A549 (cell line): ENCODE measurements at regions not wholly inside any gene's neighbourhood (a gene's known extent, or its start where the extent isn't known, plus 50 kb on each side); places are given as distances from the start of the nearest gene placed in this dataset.

Experiments
- ATAC-seq, 2 experiments: fragments of 200-7000 bp in 1 of 2; fragments of >200 bp in 1 of 2; cut with Nextera tagmentation in 1 of 2; cut with Tn5 transposase in 1 of 2; 3 replicates each; pipeline versions ENCODE4 v1.8.0 to v1.9.1; 2018 to 2020; ENCODE audit warnings: mild to moderate bottlenecking in 1 of 2, moderate library complexity in 1 of 2
- CTCF ChIA-PET: fragments of 300-600 bp; sonication (Branson Sonifier 250); formaldehyde crosslinking; extraction: SDS; loops from one replicate; lab custom pipeline; 2021; ENCODE audit warnings: antibody characterized with exemption, inconsistent platforms; lab: Yijun Ruan, JAX
- POLR2A ChIA-PET: fragments of 350-600 bp; formaldehyde crosslinking; extraction: SDS; loops from one replicate; lab custom pipeline; 2021; ENCODE audit warnings: antibody characterized with exemption, inconsistent platforms; lab: Yijun Ruan, JAX
- DNase-seq, 2 experiments: peaks; one replicate each; pipeline versions ENCODE4 v3.0.0 to v3.0.0-alpha.2; 2011 to 2016; ENCODE audit warnings: low read depth in 1 of 2, low spot score in 1 of 2
- FAIRE-seq: peaks from 2 replicates; lab custom pipeline; 2011; peaks lifted over from hg19 to GRCh38; lab: Jason Lieb, UNC
- H3K27ac ChIP-seq, 2 experiments: fragments of >200 bp; sonication (Bioruptor Twin); formaldehyde crosslinking; 3 replicates each; pipeline ENCODE4 v1.5.1; 2016 to 2017
- H3K4me1 ChIP-seq: fragments of >200 bp; sonication (Bioruptor Twin); formaldehyde crosslinking; 3 replicates; pipeline ENCODE4 v1.6.1; 2016
- H3K4me2 ChIP-seq: fragments of >200 bp; sonication (Bioruptor Twin); formaldehyde crosslinking; 3 replicates; pipeline ENCODE4 v1.6.1; 2016
- H3K4me3 ChIP-seq: fragments of >200 bp; sonication (Bioruptor Twin); formaldehyde crosslinking; 3 replicates; pipeline ENCODE4 v1.5.1; 2016
- H3K9me3 ChIP-seq: fragments of >200 bp; sonication (Bioruptor Twin); formaldehyde crosslinking; 3 replicates; pipeline ENCODE4 v1.6.1; 2016
- CBX2 ChIP-seq: fragments of 200-600 bp; sonication (generic); IDR thresholded peaks from 2 replicates; pipeline ENCODE4 v1.6.1; 2016; ENCODE audit warnings: low read depth, mild to moderate bottlenecking, borderline replicate concordance
- CBX8 ChIP-seq: fragments of 200-600 bp; sonication (generic); IDR thresholded peaks from 2 replicates; pipeline ENCODE4 v1.6.1; 2016
- EP300 ChIP-seq, 2 experiments: fragments of >200 bp; sonication (Bioruptor Twin); formaldehyde crosslinking; IDR thresholded peaks; 2 replicates in 1 of 2; 3 replicates in 1 of 2; pipeline ENCODE4 v1.6.1; 2016 to 2017
- FOXS1 ChIP-seq: fragments of 250-450 bp; sonication (Bioruptor Pico); IDR thresholded peaks from 2 replicates; pipeline ENCODE4 v1.5.0; 2020; ENCODE audit warnings: mild to moderate bottlenecking, moderate library complexity
- HDAC2 ChIP-seq: fragments of 200-600 bp; sonication (generic); IDR thresholded peaks from 2 replicates; pipeline ENCODE4 v1.6.1; 2016
- HEYL ChIP-seq: fragments of 250-450 bp; sonication (Bioruptor Pico); IDR thresholded peaks from 2 replicates; pipeline ENCODE4 v1.8.0; 2021; ENCODE audit warnings: mild to moderate bottlenecking, moderate library complexity
- JUN ChIP-seq, 2 experiments: fragments of >200 bp; sonication (Bioruptor Twin); formaldehyde crosslinking; IDR thresholded peaks; 2 replicates in 1 of 2; 3 replicates in 1 of 2; pipeline ENCODE4 v1.6.1; 2016 to 2017
- JUNB ChIP-seq: fragments of >200 bp; sonication (Bioruptor Twin); formaldehyde crosslinking; IDR thresholded peaks from 2 replicates; pipeline ENCODE4 v1.6.1; 2016
- KDM5A ChIP-seq: fragments of 200-600 bp; sonication (generic); IDR thresholded peaks from 2 replicates; pipeline ENCODE4 v1.6.1; 2016; ENCODE audit warnings: antibody characterized with exemption, mild to moderate bottlenecking
- MAZ ChIP-seq: fragments of 150-350 bp; IDR thresholded peaks from 2 replicates; pipeline ENCODE4 v1.6.1; 2014; ENCODE audit warnings: antibody characterized with exemption, low read depth, low read length, borderline replicate concordance
- NPAS2 ChIP-seq: fragments of 250-450 bp; sonication (Bioruptor Pico); IDR thresholded peaks from 2 replicates; pipeline ENCODE4 v1.8.0; 2022; ENCODE audit warnings: mild to moderate bottlenecking, moderate library complexity, borderline replicate concordance
- POLR2A ChIP-seq: IDR thresholded peaks from 2 replicates; pipeline ENCODE4 v1.6.1; 2012; ENCODE audit warnings: mild to moderate bottlenecking, low read length
- POLR2AphosphoS2 ChIP-seq: conservative IDR thresholded peaks from 2 replicates; pipeline ENCODE4 v1.6.1; 2012; ENCODE audit warnings: low read length, improper control_type of control experiment, inconsistent platforms
- RFX5 ChIP-seq: fragments of 450-650 bp; IDR thresholded peaks from 2 replicates; pipeline ENCODE4 v1.7.1; 2014; ENCODE audit warnings: antibody characterized with exemption, mild to moderate bottlenecking, moderate library complexity
- SMC3 ChIP-seq: fragments of >200 bp; sonication (Bioruptor Twin); formaldehyde crosslinking; IDR thresholded peaks from 3 replicates; pipeline ENCODE4 v1.6.1; 2018; ENCODE audit warnings: inconsistent platforms
- TFCP2L1 ChIP-seq: fragments of 250-450 bp; sonication (Bioruptor Pico); IDR thresholded peaks from 2 replicates; pipeline ENCODE4 v1.5.0; 2021; ENCODE audit warnings: mild to moderate bottlenecking
- WGBS: methylation state at CpG from one replicate; pipeline ENCODE4 v1.1.6; 2017; ENCODE audit errors: missing lambda C conversion rate; 5-methylcytosine and 5-hydroxymethylcytosine counted together
- TF ChIP-seq, protein P1 (sequence below): fragments of >200 bp; sonication (Bioruptor Twin); formaldehyde crosslinking; IDR thresholded peaks from 3 replicates; pipeline ENCODE4 v1.5.1; 2016
- TF ChIP-seq, protein P2 (sequence below): IDR thresholded peaks from 2 replicates; pipeline ENCODE4 v1.6.1; 2012
- TF ChIP-seq, protein P3 (sequence below): fragments of 250-450 bp; sonication (Bioruptor Pico); IDR thresholded peaks from 2 replicates; pipeline ENCODE4 v1.5.0; 2020; ENCODE audit warnings: low read depth, mild to moderate bottlenecking, moderate library complexity

DNA sequence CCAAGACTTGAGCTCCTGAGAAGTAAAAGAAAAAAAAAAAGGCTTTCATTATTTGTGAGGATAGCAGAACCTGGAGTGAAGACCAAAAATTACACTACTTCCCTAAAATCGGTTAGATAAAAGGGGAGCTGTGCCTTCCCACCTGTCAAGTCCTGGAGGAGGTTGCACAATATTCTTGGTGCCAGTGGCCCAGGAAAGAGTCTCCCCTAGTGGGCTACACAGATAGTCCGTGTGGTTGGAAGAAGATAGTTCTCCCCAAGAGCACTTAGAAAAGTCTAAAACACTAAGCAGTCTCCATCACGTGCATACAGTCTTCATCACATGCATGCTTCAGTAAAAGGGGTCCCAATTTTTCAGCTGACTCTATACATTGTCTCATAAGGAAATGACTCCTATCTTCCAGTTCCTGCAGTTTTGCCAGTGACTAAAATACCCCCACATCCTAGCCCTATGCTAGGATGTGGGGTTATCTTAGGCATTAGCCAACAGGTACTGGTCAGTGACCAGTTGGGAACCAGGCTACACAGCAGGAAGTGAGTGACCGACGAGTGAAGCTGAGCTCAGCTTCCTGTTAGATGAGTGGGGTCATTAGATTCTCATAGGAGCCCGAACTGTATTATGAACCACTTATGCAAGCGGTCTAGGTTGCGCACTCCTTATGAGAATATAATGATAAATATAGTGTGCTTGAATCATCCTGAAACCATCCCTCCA is 199.5 kb upstream of the FAM83B start:
- Histone ChIP-seq H3K9me3 (no peaks in the 10 kb centered on the region), H3K27ac (no peak overlapping the region), H3K4me2 (no peak overlapping the region), H3K4me1 (no peaks in the 10 kb centered on the region), H3K4me3 (no peak overlapping the region)
- no peak for TF ChIP-seq TFCP2L1
- no peak for TF ChIP-seq SMC3
- TF ChIP-seq EP300 (IDR thresholded peaks at IDR 0.05) = no peak
- TF ChIP-seq, protein P1, sequence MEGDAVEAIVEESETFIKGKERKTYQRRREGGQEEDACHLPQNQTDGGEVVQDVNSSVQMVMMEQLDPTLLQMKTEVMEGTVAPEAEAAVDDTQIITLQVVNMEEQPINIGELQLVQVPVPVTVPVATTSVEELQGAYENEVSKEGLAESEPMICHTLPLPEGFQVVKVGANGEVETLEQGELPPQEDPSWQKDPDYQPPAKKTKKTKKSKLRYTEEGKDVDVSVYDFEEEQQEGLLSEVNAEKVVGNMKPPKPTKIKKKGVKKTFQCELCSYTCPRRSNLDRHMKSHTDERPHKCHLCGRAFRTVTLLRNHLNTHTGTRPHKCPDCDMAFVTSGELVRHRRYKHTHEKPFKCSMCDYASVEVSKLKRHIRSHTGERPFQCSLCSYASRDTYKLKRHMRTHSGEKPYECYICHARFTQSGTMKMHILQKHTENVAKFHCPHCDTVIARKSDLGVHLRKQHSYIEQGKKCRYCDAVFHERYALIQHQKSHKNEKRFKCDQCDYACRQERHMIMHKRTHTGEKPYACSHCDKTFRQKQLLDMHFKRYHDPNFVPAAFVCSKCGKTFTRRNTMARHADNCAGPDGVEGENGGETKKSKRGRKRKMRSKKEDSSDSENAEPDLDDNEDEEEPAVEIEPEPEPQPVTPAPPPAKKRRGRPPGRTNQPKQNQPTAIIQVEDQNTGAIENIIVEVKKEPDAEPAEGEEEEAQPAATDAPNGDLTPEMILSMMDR = no peak
- TF ChIP-seq HDAC2 = no peak
- no peak for TF ChIP-seq POLR2AphosphoS2
- TF ChIP-seq, protein P2, sequence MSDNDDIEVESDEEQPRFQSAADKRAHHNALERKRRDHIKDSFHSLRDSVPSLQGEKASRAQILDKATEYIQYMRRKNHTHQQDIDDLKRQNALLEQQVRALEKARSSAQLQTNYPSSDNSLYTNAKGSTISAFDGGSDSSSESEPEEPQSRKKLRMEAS = no peak
- DNase-seq (no peak), ATAC-seq (no peak), FAIRE-seq (no peak)
- POLR2A ChIA-PET = interaction anchor here (0.6 kb wide), 1 partner anchor 126 kb away, joined by 4 read pairs; no protein-coding TSS in a partner anchor
- CTCF ChIA-PET = interaction anchor here (0.6 kb wide), 1 partner anchor 12 kb away, joined by 4 read pairs; no protein-coding TSS in a partner anchor
- WGBS = 44% methylated on average over 8 of the region's 8 CpGs

DNA sequence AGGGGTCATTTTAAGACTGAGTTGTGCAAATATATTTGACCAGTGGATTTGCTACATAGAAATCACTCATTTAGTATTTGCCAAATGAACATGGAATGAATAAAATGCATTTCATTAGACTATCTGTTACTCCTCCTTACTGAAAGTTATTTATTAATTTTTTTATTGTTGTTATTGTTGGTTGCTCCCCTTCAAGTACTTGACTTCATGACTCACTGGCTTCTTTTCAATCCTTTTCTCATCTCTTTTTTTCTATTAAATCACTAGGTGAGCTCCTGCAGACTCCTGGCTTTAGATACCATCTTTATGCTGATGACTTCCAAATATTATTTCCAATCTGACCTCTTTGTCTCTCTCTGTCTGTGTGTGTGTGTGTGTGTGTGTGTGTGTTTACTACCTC is 192.2 kb upstream of the FAM83B start:
- no peak overlapping the region for H3K27ac ChIP-seq
- DNase-seq = no peak
- H3K9me3 ChIP-seq = no peaks in the 10 kb centered on the region
- H3K4me1 ChIP-seq = no peaks in the 10 kb centered on the region
- ATAC-seq = no peak
- TF ChIP-seq RFX5 = no peak
- TF ChIP-seq POLR2A = no peak
- no peak overlapping the region for H3K4me3 ChIP-seq
- H3K4me2 ChIP-seq = no peak overlapping the region
- no peak for FAIRE-seq
- ChIA-PET CTCF (no interaction called here), POLR2A (interaction anchor here (0.6 kb wide), 1 partner anchor 132 kb away, joined by 3 read pairs; no protein-coding TSS in a partner anchor)

DNA sequence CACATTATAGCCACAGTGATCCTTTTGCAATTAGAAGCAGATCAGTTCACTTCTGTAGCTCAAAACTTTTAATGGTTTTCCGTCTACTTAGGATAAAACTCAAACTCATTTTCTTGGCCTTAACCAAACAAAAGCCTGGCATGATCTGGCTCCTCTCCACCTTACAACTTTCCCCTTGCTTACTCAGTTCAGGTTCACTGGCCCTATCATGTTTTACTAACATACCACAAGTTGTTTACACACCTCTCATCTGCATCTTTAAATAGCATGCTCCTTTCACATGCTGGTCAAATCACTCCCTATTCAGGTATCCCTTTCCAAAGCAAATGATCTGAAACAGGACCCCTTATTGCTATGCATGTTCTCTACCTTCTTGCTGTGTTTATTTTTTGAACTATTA is 191.4 kb upstream of the FAM83B start:
- Histone ChIP-seq H3K4me2 (no peak overlapping the region), H3K4me1 (no peaks in the 10 kb centered on the region), H3K9me3 (no peaks in the 10 kb centered on the region), H3K4me3 (no peak overlapping the region), H3K27ac (no peak overlapping the region)
- DNase-seq = no peak
- TF ChIP-seq, protein P3, sequence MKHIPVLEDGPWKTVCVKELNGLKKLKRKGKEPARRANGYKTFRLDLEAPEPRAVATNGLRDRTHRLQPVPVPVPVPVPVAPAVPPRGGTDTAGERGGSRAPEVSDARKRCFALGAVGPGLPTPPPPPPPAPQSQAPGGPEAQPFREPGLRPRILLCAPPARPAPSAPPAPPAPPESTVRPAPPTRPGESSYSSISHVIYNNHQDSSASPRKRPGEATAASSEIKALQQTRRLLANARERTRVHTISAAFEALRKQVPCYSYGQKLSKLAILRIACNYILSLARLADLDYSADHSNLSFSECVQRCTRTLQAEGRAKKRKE = no peak
- TF ChIP-seq POLR2AphosphoS2 (no peak), HEYL (CRISPR knock-in tag) (no peak), FOXS1 (CRISPR knock-in tag) (no peak), MAZ (no peak), JUN (IDR thresholded peaks at IDR 0.05) (no peak), CBX8 (no peak)
- ATAC-seq = no peak
- ChIA-PET CTCF (no interaction called here), POLR2A (interaction anchor here (0.6 kb wide), 1 partner anchor 132 kb away, joined by 3 read pairs; no protein-coding TSS in a partner anchor)
- WGBS = 41% methylated on average over 1 of the region's 1 CpG
- FAIRE-seq = no peak

DNA sequence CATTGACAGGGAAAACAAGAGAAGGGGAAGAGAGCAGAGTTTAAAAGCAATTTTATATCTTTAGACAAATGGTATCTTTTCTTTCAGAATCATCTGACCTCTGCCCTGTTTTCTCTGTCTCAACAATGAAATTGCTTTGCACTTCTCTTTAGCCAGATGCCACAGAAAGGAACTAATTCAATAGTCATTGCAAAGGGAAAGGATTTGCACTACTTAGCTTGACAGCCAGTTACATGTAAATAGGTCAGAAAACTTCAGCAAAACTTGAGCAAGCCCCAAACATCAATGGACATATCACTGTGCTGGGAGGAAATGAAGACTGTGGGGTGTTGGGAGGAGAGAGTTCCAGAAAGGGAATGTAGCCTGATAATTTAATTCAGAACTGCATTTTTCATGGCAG is 181.3 kb upstream of the FAM83B start:
- POLR2A ChIA-PET = no interaction called here
- FAIRE-seq (no peak), DNase-seq (no peak), ATAC-seq (no peak)
- Histone ChIP-seq H3K27ac (no peak overlapping the region), H3K9me3 (no peaks in the 10 kb centered on the region), H3K4me1 (no peaks in the 10 kb centered on the region), H3K4me3 (no peak overlapping the region), H3K4me2 (no peak overlapping the region)
- no peak for TF ChIP-seq MAZ
- TF ChIP-seq KDM5A = no peak
- TF ChIP-seq NPAS2 (CRISPR knock-in tag) = no peak
- TF ChIP-seq CBX2 = no peak
- no peak for TF ChIP-seq JUNB
- no peak for TF ChIP-seq CBX8
- CTCF ChIA-PET = interaction anchor here (0.9 kb wide), 1 partner anchor 13 kb away, joined by 3 read pairs; no protein-coding TSS in a partner anchor
